H1 (cell line): ENCODE measurements at regions not wholly inside any gene's neighbourhood (a gene's known extent, or its start where the extent isn't known, plus 50 kb on each side); places are given as distances from the start of the nearest gene placed in this dataset.

Experiments
- CHD7 ChIP-seq: fragments of 300-600 bp; sonication (generic); IDR thresholded peaks from 2 replicates; pipeline ENCODE4 v1.7.1; 2012; ENCODE audit warnings: low read length, moderate library complexity, mild to moderate bottlenecking, inconsistent platforms; ENCODE audit not compliant: insufficient replicate concordance
- GTF2F1 ChIP-seq: IDR thresholded peaks from 2 replicates; pipeline ENCODE4 v1.6.1; 2012; ENCODE audit warnings: low read depth, low read length, improper control_type of control experiment, borderline replicate concordance
- HDAC2 ChIP-seq, 2 experiments: fragments of 300-600 bp in 1 of 2; sonication (generic) in 1 of 2; IDR thresholded peaks; 2 replicates each; pipeline ENCODE4 v1.6.1; 2011 to 2012; ENCODE audit warnings: low read depth in 2 of 2, low read length in 2 of 2, mild to moderate bottlenecking in 2 of 2, moderate library complexity in 2 of 2, borderline replicate concordance in 1 of 2, inconsistent platforms in 1 of 2
- HDAC6 ChIP-seq: IDR thresholded peaks from one replicate; pipeline ENCODE4 v1.7.1; 2012; ENCODE audit warnings: low read depth, mild to moderate bottlenecking, inconsistent platforms, low read length, moderate library complexity
- JUN ChIP-seq: IDR thresholded peaks from 2 replicates; pipeline ENCODE4 v1.6.1; 2011; ENCODE audit warnings: low read depth, mild to moderate bottlenecking, improper control_type of control experiment, low read length
- RFX5 ChIP-seq: IDR thresholded peaks from 2 replicates; pipeline ENCODE4 v1.6.1; 2011; ENCODE audit warnings: low read depth, low read length, improper control_type of control experiment, borderline replicate concordance
- SP4 ChIP-seq: IDR thresholded peaks from 2 replicates; pipeline ENCODE4 v1.6.1; 2012; ENCODE audit warnings: low read length, inconsistent platforms
- TAF1 ChIP-seq: IDR thresholded peaks from 2 replicates; pipeline ENCODE4 v1.6.1; 2011; ENCODE audit warnings: mild to moderate bottlenecking, low read depth, low read length
- TF ChIP-seq, protein P1 (sequence below), 3 experiments: IDR thresholded peaks; 1 replicate in 2 of 3; 2 replicates in 1 of 3; pipeline versions ENCODE4 v1.5.1 to v1.6.1; 2011; ENCODE audit warnings: low read length in 3 of 3, mild to moderate bottlenecking in 3 of 3, inconsistent platforms in 2 of 3, low read depth in 1 of 3, moderate library complexity in 1 of 3; ENCODE audit not compliant: insufficient read depth in 1 of 3; ENCODE audit errors: control extremely low read depth in 1 of 3

DNA sequence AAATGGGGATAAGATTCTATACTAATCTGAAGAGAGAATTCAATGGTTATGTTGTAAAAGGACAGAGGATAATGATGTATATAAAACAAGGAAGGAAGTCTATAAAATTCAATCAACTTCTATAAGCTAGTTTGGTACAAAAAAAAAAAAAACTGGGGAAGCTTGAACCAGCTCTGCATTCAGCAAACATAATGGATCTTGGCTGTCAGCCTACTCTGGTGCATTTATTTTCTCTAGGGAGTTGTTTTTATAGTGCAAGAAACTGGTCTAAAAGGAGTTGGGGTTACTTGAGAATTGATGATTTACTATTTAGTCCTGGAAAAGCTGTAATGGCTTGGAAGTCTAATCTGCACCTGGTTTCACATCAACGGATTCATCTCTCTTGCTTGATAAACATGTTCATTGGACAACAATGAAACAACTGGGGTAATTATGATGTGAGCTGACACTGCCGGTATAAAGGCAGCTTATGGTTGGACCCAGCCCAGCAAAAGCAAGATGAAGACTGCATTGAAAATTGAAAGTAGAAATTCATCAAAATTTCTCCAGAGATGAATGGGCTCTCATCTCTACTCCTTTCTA is 199.4 kb upstream of the NRIP1 start (continued):
- TF ChIP-seq CHD7 (no peak), GTF2F1 (no peak), JUN (no peak), HDAC2 (IDR thresholded peaks at IDR 0.05; ENCODE audit: borderline replicate concordance in 1 of 2, low read depth in 2 of 2, low read length in 2 of 2) (no peak), SP4 (no peak), HDAC6 (no peak), RFX5 (no peak), TAF1 (no peak)
- TF ChIP-seq, protein P1, sequence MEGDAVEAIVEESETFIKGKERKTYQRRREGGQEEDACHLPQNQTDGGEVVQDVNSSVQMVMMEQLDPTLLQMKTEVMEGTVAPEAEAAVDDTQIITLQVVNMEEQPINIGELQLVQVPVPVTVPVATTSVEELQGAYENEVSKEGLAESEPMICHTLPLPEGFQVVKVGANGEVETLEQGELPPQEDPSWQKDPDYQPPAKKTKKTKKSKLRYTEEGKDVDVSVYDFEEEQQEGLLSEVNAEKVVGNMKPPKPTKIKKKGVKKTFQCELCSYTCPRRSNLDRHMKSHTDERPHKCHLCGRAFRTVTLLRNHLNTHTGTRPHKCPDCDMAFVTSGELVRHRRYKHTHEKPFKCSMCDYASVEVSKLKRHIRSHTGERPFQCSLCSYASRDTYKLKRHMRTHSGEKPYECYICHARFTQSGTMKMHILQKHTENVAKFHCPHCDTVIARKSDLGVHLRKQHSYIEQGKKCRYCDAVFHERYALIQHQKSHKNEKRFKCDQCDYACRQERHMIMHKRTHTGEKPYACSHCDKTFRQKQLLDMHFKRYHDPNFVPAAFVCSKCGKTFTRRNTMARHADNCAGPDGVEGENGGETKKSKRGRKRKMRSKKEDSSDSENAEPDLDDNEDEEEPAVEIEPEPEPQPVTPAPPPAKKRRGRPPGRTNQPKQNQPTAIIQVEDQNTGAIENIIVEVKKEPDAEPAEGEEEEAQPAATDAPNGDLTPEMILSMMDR (IDR thresholded peaks at IDR 0.05; ENCODE audit: control extremely low read depth in 1 of 3, insufficient read depth in 1 of 3, low read depth in 1 of 3, low read length in 3 of 3): no peak
